HEK293T (cell line): ENCODE measurements at regions not wholly inside any gene's neighbourhood (a gene's known extent, or its start where the extent isn't known, plus 50 kb on each side); places are given as distances from the start of the nearest gene placed in this dataset.

Experiments
- ARNT ChIP-seq: fragments of 450-650 bp; IDR thresholded peaks from 2 replicates; pipeline ENCODE4 v1.6.1; 2017; ENCODE audit warnings: mild to moderate bottlenecking
- BHLHE40 ChIP-seq: fragments of 450-650 bp; IDR thresholded peaks from 2 replicates; pipeline ENCODE4 v1.6.1; 2016; ENCODE audit warnings: mild to moderate bottlenecking, moderate library complexity, borderline replicate concordance
- ELF4 ChIP-seq: fragments of 450-650 bp; IDR thresholded peaks from 2 replicates; pipeline ENCODE4 v1.6.1; 2017; ENCODE audit warnings: antibody characterized with exemption
- FOXK2 ChIP-seq: fragments of 450-650 bp; IDR thresholded peaks from 2 replicates; pipeline ENCODE4 v1.6.1; 2016; ENCODE audit warnings: mild to moderate bottlenecking
- HDGF ChIP-seq: fragments of 450-650 bp; IDR thresholded peaks from 2 replicates; pipeline ENCODE4 v1.6.1; 2017; ENCODE audit warnings: antibody characterized with exemption, borderline replicate concordance
- LEF1 ChIP-seq: fragments of 450-650 bp; IDR thresholded peaks from 2 replicates; pipeline ENCODE4 v1.6.1; 2017; ENCODE audit warnings: mild to moderate bottlenecking, borderline replicate concordance
- SP1 ChIP-seq: fragments of 450-650 bp; IDR thresholded peaks from 2 replicates; pipeline ENCODE4 v1.6.1; 2017
- SUZ12 ChIP-seq: fragments of 450-650 bp; IDR thresholded peaks from 2 replicates; pipeline ENCODE4 v1.6.1; 2016; ENCODE audit warnings: mild to moderate bottlenecking
- ZNF384 ChIP-seq: fragments of 450-650 bp; IDR thresholded peaks from 2 replicates; pipeline ENCODE4 v1.6.1; 2016
- TF ChIP-seq, protein P1 (sequence below): fragments of 450-650 bp; IDR thresholded peaks from 2 replicates; pipeline ENCODE4 v1.6.1; 2016

DNA sequence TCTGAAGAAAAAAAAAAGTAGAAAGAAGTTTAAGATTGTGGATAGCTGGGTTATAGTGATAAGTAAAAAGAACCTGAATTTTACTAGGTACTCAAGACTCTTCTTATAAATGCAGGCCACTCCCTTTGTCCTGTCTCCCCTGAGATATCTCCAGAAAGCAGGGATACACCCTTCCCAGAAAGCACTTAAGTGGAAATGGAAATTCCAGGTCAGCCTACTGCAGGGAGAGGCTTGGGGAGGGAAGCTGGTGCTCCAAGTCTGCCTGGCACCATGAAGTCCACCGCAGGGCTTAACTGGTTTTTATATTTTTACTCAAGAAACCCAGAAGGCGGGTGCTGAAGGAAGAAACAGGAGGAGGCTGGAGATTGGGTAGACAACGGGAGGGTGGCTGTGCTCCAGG is 162.3 kb downstream of the INHBA start:
- TF ChIP-seq SUZ12, result no peak
- no peak for TF ChIP-seq SP1
- TF ChIP-seq FOXK2, result no peak
- TF ChIP-seq BHLHE40, result no peak
- no peak for TF ChIP-seq ELF4
- TF ChIP-seq LEF1, result no peak
- no peak for TF ChIP-seq ZNF384
- TF ChIP-seq ARNT, result no peak
- TF ChIP-seq, protein P1, sequence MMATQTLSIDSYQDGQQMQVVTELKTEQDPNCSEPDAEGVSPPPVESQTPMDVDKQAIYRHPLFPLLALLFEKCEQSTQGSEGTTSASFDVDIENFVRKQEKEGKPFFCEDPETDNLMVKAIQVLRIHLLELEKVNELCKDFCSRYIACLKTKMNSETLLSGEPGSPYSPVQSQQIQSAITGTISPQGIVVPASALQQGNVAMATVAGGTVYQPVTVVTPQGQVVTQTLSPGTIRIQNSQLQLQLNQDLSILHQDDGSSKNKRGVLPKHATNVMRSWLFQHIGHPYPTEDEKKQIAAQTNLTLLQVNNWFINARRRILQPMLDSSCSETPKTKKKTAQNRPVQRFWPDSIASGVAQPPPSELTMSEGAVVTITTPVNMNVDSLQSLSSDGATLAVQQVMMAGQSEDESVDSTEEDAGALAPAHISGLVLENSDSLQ, result no peak
- TF ChIP-seq HDGF, result no peak
